ENCODE measurements at regions not wholly inside any gene's neighbourhood (a gene's known extent, or its start where the extent isn't known, plus 50 kb on each side); places are given as distances from the start of the nearest gene placed in this dataset.

GRCh38 chr20:54849741-54850140 lies 374.3 kb downstream of the DOK5 start:
- TF ChIP-seq CTCF (conservative IDR thresholded peaks at IDR 0.05) (no peak), ZFX (IDR thresholded peaks at IDR 0.05) (no peak)
